ENCODE measurements at regions not wholly inside any gene's neighbourhood (a gene's known extent, or its start where the extent isn't known, plus 50 kb on each side); places are given as distances from the start of the nearest gene placed in this dataset.

- Histone ChIP-seq H3K27ac (ENCODE audit: low read depth in 2 of 2, low read length in 2 of 2) (no peak overlapping the region), H3K36me3 (ENCODE audit: control insufficient read depth in 2 of 3, insufficient read depth in 3 of 3, low read length in 3 of 3) (no peaks in the 10 kb centered on the region), H3K9ac (ENCODE audit: low read length in 3 of 3) (no peak overlapping the region), H3K27me3 (ENCODE audit: control insufficient read depth, insufficient read depth, low read length) (no peaks in the 10 kb centered on the region), H3K4me1 (ENCODE audit: control insufficient read depth in 2 of 3, insufficient read depth in 2 of 3, low read depth in 1 of 3, low read length in 3 of 3) (no peaks in the 10 kb centered on the region), H3K9me3 (ENCODE audit: control insufficient read depth in 2 of 3, insufficient read depth in 1 of 3, low read length in 3 of 3) (no peaks in the 10 kb centered on the region), H3K4me3 (ENCODE audit: low read length in 3 of 3) (no peak overlapping the region)
- intact Hi-C loops (cut with DNase I): no loop called here
- FAIRE-seq (no peak), DNase-seq (no peak)
- TF ChIP-seq CTCF (IDR thresholded peaks at IDR 0.05; ENCODE audit: borderline replicate concordance, extremely low read depth, insufficient read depth): no peak
These were observed 447.8 kb downstream of the ENC1 start for GRCh38 chr5:74192606-74193299.

GRCh38 chr5:74188351-74189105 is 452.0 kb downstream of the ENC1 start:
- DNase-seq: no peak
- no peak overlapping the region for H3K4me3 ChIP-seq (ENCODE audit: low read length in 3 of 3)
- no peaks in the 10 kb centered on the region for H3K4me1 ChIP-seq (ENCODE audit: control insufficient read depth in 2 of 3, insufficient read depth in 2 of 3, low read depth in 1 of 3, low read length in 3 of 3)
- H3K9ac ChIP-seq (ENCODE audit: low read length in 3 of 3): no peak overlapping the region
- H3K9me3 ChIP-seq (ENCODE audit: control insufficient read depth in 2 of 3, insufficient read depth in 1 of 3, low read length in 3 of 3): no peaks in the 10 kb centered on the region
- no peak for TF ChIP-seq CTCF (IDR thresholded peaks at IDR 0.05; ENCODE audit: borderline replicate concordance, extremely low read depth, insufficient read depth)
- FAIRE-seq: no peak
- H3K27ac ChIP-seq (ENCODE audit: low read depth in 2 of 2, low read length in 2 of 2): no peak overlapping the region
- no peaks in the 10 kb centered on the region for H3K36me3 ChIP-seq (ENCODE audit: control insufficient read depth in 2 of 3, insufficient read depth in 3 of 3, low read length in 3 of 3)
- H3K27me3 ChIP-seq (ENCODE audit: control insufficient read depth, insufficient read depth, low read length): no peaks in the 10 kb centered on the region
- intact Hi-C loops (cut with DNase I): no loop called here

GRCh38 chr5:74187757-74188156 is 452.8 kb downstream of the ENC1 start:
- Histone ChIP-seq H3K27ac (ENCODE audit: low read depth in 2 of 2, low read length in 2 of 2) (no peak overlapping the region), H3K27me3 (ENCODE audit: control insufficient read depth, insufficient read depth, low read length) (no peaks in the 10 kb centered on the region), H3K4me3 (ENCODE audit: low read length in 3 of 3) (no peak overlapping the region), H3K4me1 (ENCODE audit: control insufficient read depth in 2 of 3, insufficient read depth in 2 of 3, low read depth in 1 of 3, low read length in 3 of 3) (no peaks in the 10 kb centered on the region), H3K9me3 (ENCODE audit: control insufficient read depth in 2 of 3, insufficient read depth in 1 of 3, low read length in 3 of 3) (no peaks in the 10 kb centered on the region), H3K36me3 (ENCODE audit: control insufficient read depth in 2 of 3, insufficient read depth in 3 of 3, low read length in 3 of 3) (no peaks in the 10 kb centered on the region), H3K9ac (ENCODE audit: low read length in 3 of 3) (no peak overlapping the region)
- FAIRE-seq: no peak
- no peak for DNase-seq
- intact Hi-C loops (cut with DNase I): no loop called here
- TF ChIP-seq CTCF (IDR thresholded peaks at IDR 0.05; ENCODE audit: borderline replicate concordance, extremely low read depth, insufficient read depth): no peak

Data from kidney (tissue), 13 donors.